Small intestine (tissue), 7 donors: ENCODE measurements at regions not wholly inside any gene's neighbourhood (a gene's known extent, or its start where the extent isn't known, plus 50 kb on each side); places are given as distances from the start of the nearest gene placed in this dataset.
A peak's percentile ranks its signal among the peaks of the same experiment; 100 is the strongest.

Experiments used
- DNase-seq, 2 donors: peaks; one replicate each; pipeline versions ENCODE4 v3.0.0 to v3.0.0-alpha.2; 2013
- FAIRE-seq: peaks from 2 replicates; lab custom pipeline; 2012; peaks lifted over from hg19 to GRCh38; lab: Jason Lieb, UNC
- H3K27ac ChIP-seq, 3 donors: one replicate each; pipeline ENCODE4 v1.5.1; 2013; ENCODE audit warnings: low read length in 2 of 3, mild to moderate bottlenecking in 2 of 3, control low read depth in 1 of 3, inconsistent platforms in 1 of 3, low read depth in 1 of 3, moderate library complexity in 1 of 3
- H3K27me3 ChIP-seq, 3 donors: one replicate each; pipeline ENCODE4 v1.6.1; 2013; ENCODE audit warnings: low read length in 3 of 3, inconsistent platforms in 1 of 3; ENCODE audit not compliant: control insufficient read depth in 3 of 3, insufficient read depth in 3 of 3
- H3K36me3 ChIP-seq, 3 donors: one replicate each; pipeline ENCODE4 v1.6.1; 2013; ENCODE audit warnings: low read length in 3 of 3, inconsistent platforms in 1 of 3, low read depth in 1 of 3, mild to moderate bottlenecking in 1 of 3, moderate library complexity in 1 of 3; ENCODE audit not compliant: control insufficient read depth in 3 of 3, insufficient read depth in 2 of 3
- H3K4me1 ChIP-seq, 3 donors: one replicate each; pipeline ENCODE4 v1.6.1; 2013; ENCODE audit warnings: low read length in 2 of 3, inconsistent platforms in 1 of 3, low read depth in 1 of 3, mild to moderate bottlenecking in 1 of 3, moderate library complexity in 1 of 3; ENCODE audit not compliant: control insufficient read depth in 3 of 3, insufficient read depth in 2 of 3
- H3K4me3 ChIP-seq, 3 donors: one replicate each; pipeline ENCODE4 v1.5.1; 2013; ENCODE audit warnings: low read length in 3 of 3, control low read depth in 1 of 3, inconsistent platforms in 1 of 3, low read depth in 1 of 3, mild to moderate bottlenecking in 1 of 3, moderate library complexity in 1 of 3
- H3K9me3 ChIP-seq, 2 donors: one replicate each; pipeline ENCODE4 v1.6.1; 2013; ENCODE audit warnings: low read depth in 1 of 2, low read length in 1 of 2; ENCODE audit not compliant: control insufficient read depth in 2 of 2, insufficient read depth in 1 of 2
- WGBS, 3 donors: extraction: QIAGEN DNeasy Blood & Tissue Kit; methylation state at CpG; one replicate each; pipeline ENCODE4 v1.1.7; 2013; 5-methylcytosine and 5-hydroxymethylcytosine counted together
- donor health status: healthy with polysubstance abuse.
- donor health status: control.
- donor health status: control.
- donor health status: Bipolar disorder and iron deficiency.
- donor health status: healthy.

DNA sequence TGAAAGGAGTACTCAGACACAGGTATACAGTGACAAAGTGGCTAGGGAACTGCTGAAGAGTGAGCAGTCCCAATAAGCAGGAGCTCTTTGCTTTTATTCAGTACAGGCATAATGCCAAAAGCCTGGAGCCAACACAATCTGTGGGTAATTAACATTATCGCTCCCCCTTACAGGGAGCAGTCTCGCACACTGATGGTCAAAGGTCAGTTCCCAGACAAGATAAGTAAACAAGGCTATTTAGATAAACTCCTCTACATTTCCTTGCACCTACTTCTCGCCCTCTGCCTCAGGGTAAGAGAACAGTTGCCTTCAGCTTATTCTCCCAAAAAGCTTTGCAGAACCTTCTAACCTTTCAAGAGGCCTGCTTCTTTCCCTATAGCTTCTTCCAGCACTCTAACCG lies 73.9 kb upstream of the TAF9B start:
- peak; percentile 59 to 82 for DNase-seq
- no peak overlapping the region for H3K4me3 ChIP-seq
- no peak for FAIRE-seq
- no peaks in the 10 kb centered on the region for H3K36me3 ChIP-seq
- 20 to 30% (median 21%) methylated on average over 4 of the region's 4 CpGs for WGBS, 3 donors
- H3K4me1 ChIP-seq, result no peaks in the 10 kb centered on the region
- H3K27ac ChIP-seq, result no peak overlapping the region
- no peaks in the 10 kb centered on the region for H3K27me3 ChIP-seq
- H3K9me3 ChIP-seq, result no peaks in the 10 kb centered on the region

DNA sequence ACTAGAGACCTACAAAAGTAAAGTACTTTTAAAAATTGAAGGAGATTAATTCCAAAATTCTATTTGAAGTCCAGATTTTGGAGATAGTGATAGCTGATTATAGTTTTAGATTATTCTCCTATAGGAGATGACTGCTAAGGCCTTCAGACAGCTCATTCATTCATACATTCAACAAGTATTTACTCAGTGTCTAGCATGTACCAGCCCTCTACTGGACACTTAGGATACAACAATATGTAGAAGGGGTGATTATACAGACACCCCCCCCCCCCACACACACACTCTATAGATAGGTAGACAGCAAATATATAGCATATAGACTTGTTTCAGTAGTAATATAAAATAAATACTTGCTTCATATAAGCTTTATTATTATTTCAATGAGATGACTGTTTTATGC lies 60.4 kb upstream of the TAF9B start:
- FAIRE-seq, result no peak
- H3K27ac ChIP-seq, result no peak overlapping the region
- DNase-seq, result peak; percentile 7 to 14

More for the DNA sequence above, 60.4 kb upstream of the TAF9B start:
- Histone ChIP-seq H3K27me3 (no peaks in the 10 kb centered on the region), H3K4me1 (no peaks in the 10 kb centered on the region), H3K36me3 (no peaks in the 10 kb centered on the region), H3K4me3 (no peak overlapping the region), H3K9me3 (no peaks in the 10 kb centered on the region)
